A673 (cell line): ENCODE measurements at regions not wholly inside any gene's neighbourhood (a gene's known extent, or its start where the extent isn't known, plus 50 kb on each side); places are given as distances from the start of the nearest gene placed in this dataset.

Experiments
- EZH2 ChIP-seq: fragments of 200-600 bp; sonication (generic); IDR thresholded peaks from 2 replicates; pipeline ENCODE4 v1.6.1; 2017; ENCODE audit warnings: borderline replicate concordance, low read depth, mild to moderate bottlenecking, mixed read lengths, antibody characterized with exemption, low read length; ENCODE audit not compliant: poor library complexity, severe bottlenecking
- TF ChIP-seq, protein P1 (sequence below): fragments of 300-800, 200-600 bp; sonication (generic); conservative IDR thresholded peaks from 2 replicates; pipeline ENCODE4 v1.5.1; 2017; ENCODE audit warnings: low read depth, mild to moderate bottlenecking, antibody characterized with exemption, low read length, moderate library complexity, mixed read lengths

DNA sequence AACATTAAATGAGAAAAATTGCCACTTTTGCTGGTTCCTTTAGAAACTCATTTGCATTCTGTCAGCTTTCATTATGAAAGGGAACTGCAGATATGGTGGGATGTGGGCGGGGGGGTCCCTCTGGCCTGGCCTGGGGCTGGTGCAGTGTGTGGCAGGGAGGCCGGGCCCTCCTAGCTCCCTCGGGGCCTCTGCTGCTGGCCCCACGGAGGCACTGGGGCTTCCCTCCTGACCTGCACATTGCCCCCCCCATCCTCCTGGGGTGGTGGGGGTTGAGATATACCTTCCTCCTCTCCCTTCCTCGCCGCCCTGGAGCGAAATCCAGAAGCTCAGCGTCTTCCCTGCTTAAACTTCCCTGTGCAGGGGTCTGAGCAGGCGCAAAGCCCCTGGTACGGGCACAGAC lies 1005.9 kb downstream of the BRD1 start:
- TF ChIP-seq EZH2, result no peak
- TF ChIP-seq, protein P1, sequence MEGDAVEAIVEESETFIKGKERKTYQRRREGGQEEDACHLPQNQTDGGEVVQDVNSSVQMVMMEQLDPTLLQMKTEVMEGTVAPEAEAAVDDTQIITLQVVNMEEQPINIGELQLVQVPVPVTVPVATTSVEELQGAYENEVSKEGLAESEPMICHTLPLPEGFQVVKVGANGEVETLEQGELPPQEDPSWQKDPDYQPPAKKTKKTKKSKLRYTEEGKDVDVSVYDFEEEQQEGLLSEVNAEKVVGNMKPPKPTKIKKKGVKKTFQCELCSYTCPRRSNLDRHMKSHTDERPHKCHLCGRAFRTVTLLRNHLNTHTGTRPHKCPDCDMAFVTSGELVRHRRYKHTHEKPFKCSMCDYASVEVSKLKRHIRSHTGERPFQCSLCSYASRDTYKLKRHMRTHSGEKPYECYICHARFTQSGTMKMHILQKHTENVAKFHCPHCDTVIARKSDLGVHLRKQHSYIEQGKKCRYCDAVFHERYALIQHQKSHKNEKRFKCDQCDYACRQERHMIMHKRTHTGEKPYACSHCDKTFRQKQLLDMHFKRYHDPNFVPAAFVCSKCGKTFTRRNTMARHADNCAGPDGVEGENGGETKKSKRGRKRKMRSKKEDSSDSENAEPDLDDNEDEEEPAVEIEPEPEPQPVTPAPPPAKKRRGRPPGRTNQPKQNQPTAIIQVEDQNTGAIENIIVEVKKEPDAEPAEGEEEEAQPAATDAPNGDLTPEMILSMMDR, result no peak
